ENCODE measurements at regions not wholly inside any gene's neighbourhood (a gene's known extent, or its start where the extent isn't known, plus 50 kb on each side); places are given as distances from the start of the nearest gene placed in this dataset.

- H3K27ac Mint-ChIP-seq: no peak overlapping the region
- no peak overlapping the region for H3K4me3 Mint-ChIP-seq
- no peaks in the 10 kb centered on the region for H3K27me3 Mint-ChIP-seq (ENCODE audit: low read depth)
- peaks cover 1% of the 10 kb centered on the region for H3K9me3 Mint-ChIP-seq
- no peaks in the 10 kb centered on the region for H3K4me1 Mint-ChIP-seq
- H3K36me3 Mint-ChIP-seq: no peaks in the 10 kb centered on the region
- TF ChIP-seq CTCF (IDR thresholded peaks at IDR 0.05; ENCODE audit: unreplicated experiment): no peak
- no peak for DNase-seq (ENCODE audit: low spot score in 2 of 2, unreplicated experiment in 2 of 2)
These were observed 773.2 kb downstream of the OTOL1 start for GRCh38 chr3:162269636-162270458.

- Mint-ChIP-seq H3K9me3 (peaks cover 7% of the 10 kb centered on the region), H3K4me3 (no peak overlapping the region), H3K27ac (no peak overlapping the region), H3K36me3 (no peaks in the 10 kb centered on the region), H3K4me1 (no peaks in the 10 kb centered on the region), H3K27me3 (ENCODE audit: low read depth) (no peaks in the 10 kb centered on the region)
- TF ChIP-seq CTCF (IDR thresholded peaks at IDR 0.05; ENCODE audit: unreplicated experiment): no peak
- DNase-seq (ENCODE audit: low spot score in 2 of 2, unreplicated experiment in 2 of 2): no peak
These were observed 777.5 kb downstream of the OTOL1 start for GRCh38 chr3:162274070-162274469.

DNA sequence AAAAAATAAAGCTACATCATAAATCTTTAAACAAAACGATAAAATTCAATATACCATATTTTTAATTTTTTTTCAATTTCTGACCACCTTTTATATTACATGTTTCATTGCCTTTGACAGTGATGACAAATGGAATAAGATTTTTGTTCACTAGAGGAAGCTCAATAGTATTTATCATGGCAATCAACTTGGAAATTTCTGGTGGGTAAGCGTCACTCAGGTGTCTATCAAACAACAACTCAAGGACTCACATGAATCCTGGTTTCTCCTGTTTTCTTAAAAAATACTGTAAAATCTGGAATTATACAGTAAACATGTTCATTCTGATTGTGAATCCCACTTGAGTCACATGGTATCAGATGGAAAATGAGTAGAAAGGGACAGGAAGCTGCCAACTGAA lies 782.2 kb downstream of the OTOL1 start:
- Mint-ChIP-seq H3K9me3 (peaks cover 30% of the 10 kb centered on the region), H3K27me3 (ENCODE audit: low read depth) (no peaks in the 10 kb centered on the region), H3K4me3 (no peak overlapping the region), H3K36me3 (no peaks in the 10 kb centered on the region), H3K27ac (no peak overlapping the region), H3K4me1 (no peaks in the 10 kb centered on the region)
- DNase-seq (ENCODE audit: low spot score in 2 of 2, unreplicated experiment in 2 of 2): no peak
- TF ChIP-seq CTCF (IDR thresholded peaks at IDR 0.05; ENCODE audit: unreplicated experiment): no peak

GRCh38 chr3:162285259-162285658 lies 788.7 kb downstream of the OTOL1 start:
- no peak overlapping the region for H3K27ac Mint-ChIP-seq
- no peaks in the 10 kb centered on the region for H3K36me3 Mint-ChIP-seq
- TF ChIP-seq CTCF (IDR thresholded peaks at IDR 0.05; ENCODE audit: unreplicated experiment): no peak
- DNase-seq (ENCODE audit: low spot score in 2 of 2, unreplicated experiment in 2 of 2): no peak
- no peak overlapping the region for H3K4me3 Mint-ChIP-seq
- peaks cover 2% of the 10 kb centered on the region for H3K4me1 Mint-ChIP-seq
- H3K27me3 Mint-ChIP-seq (ENCODE audit: low read depth): no peaks in the 10 kb centered on the region
- peaks cover 16% of the 10 kb centered on the region for H3K9me3 Mint-ChIP-seq

DNA sequence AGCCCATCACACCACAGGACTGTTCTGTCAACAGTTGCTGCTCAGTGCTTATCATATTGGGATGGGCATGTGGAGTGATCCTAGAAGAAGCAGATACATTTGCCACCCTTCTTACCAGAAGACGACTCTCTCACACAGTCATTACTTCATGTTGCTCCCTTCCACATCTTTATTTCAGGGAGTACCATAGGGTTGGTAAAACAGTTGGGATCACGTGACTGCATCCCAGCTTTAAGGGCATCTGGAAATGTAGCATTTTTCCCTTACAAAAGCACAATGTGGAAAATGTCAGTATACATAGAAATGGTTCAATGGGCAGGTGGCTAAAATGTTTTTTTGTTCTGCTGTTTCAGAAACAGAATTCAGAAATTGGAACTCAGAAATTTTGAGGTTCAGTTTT lies 791.0 kb downstream of the OTOL1 start:
- Mint-ChIP-seq H3K9me3 (peaks cover 8% of the 10 kb centered on the region), H3K36me3 (no peaks in the 10 kb centered on the region), H3K4me1 (peaks cover 2% of the 10 kb centered on the region), H3K27me3 (ENCODE audit: low read depth) (no peaks in the 10 kb centered on the region), H3K27ac (no peak overlapping the region), H3K4me3 (no peak overlapping the region)
- DNase-seq (ENCODE audit: low spot score in 2 of 2, unreplicated experiment in 2 of 2): no peak
- TF ChIP-seq CTCF (IDR thresholded peaks at IDR 0.05; ENCODE audit: unreplicated experiment): no peak

Measured in mesothelial cell of epicardium (in vitro differentiated cells).